ENCODE measurements at regions not wholly inside any gene's neighbourhood (a gene's known extent, or its start where the extent isn't known, plus 50 kb on each side); places are given as distances from the start of the nearest gene placed in this dataset.

- Histone ChIP-seq H3K27ac (no peak overlapping the region), H3K4me1 (no peaks in the 10 kb centered on the region), H3K9me3 (no peaks in the 10 kb centered on the region), H3K36me3 (no peaks in the 10 kb centered on the region), H3K4me3 (no peak overlapping the region), H3K27me3 (no peaks in the 10 kb centered on the region)
- TF ChIP-seq POLR2A (IDR thresholded peaks at IDR 0.05): no peak
- TF ChIP-seq, protein P1, sequence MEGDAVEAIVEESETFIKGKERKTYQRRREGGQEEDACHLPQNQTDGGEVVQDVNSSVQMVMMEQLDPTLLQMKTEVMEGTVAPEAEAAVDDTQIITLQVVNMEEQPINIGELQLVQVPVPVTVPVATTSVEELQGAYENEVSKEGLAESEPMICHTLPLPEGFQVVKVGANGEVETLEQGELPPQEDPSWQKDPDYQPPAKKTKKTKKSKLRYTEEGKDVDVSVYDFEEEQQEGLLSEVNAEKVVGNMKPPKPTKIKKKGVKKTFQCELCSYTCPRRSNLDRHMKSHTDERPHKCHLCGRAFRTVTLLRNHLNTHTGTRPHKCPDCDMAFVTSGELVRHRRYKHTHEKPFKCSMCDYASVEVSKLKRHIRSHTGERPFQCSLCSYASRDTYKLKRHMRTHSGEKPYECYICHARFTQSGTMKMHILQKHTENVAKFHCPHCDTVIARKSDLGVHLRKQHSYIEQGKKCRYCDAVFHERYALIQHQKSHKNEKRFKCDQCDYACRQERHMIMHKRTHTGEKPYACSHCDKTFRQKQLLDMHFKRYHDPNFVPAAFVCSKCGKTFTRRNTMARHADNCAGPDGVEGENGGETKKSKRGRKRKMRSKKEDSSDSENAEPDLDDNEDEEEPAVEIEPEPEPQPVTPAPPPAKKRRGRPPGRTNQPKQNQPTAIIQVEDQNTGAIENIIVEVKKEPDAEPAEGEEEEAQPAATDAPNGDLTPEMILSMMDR (IDR thresholded peaks at IDR 0.05): no peak
- no peak for DNase-seq
Observed at GRCh38 chr1:57770236-57770635, 346.4 kb upstream of the DAB1 start.

DNA sequence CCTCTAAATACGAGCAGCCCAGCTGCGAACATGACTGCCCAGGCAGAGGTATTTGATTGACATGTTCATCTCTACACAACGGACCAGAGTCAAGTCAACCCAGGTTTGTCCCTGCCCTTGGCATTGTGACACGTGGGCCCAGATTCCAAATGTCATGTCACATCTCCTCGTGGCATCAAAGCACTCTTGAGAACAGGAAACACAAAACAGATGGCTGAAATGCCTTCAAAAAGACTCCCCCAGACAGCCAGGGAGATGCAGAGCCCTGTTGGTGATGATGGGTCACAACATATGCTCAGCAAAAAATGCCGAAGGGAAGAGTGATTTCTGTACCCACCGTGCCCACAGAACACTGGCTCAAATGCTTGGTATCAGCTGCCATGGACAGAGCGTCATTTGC is 337.8 kb upstream of the DAB1 start:
- DNase-seq: no peak
- H3K4me3 ChIP-seq: no peak overlapping the region
- H3K9me3 ChIP-seq: no peaks in the 10 kb centered on the region
- TF ChIP-seq, protein P1 (IDR thresholded peaks at IDR 0.05): no peak
- no peak for TF ChIP-seq POLR2A (IDR thresholded peaks at IDR 0.05)
- no peaks in the 10 kb centered on the region for H3K4me1 ChIP-seq
- no peak overlapping the region for H3K27ac ChIP-seq
- no peaks in the 10 kb centered on the region for H3K27me3 ChIP-seq
- H3K36me3 ChIP-seq: no peaks in the 10 kb centered on the region

GRCh38 chr1:57752843-57753242 is 329.0 kb upstream of the DAB1 start:
- Histone ChIP-seq H3K4me3 (no peak overlapping the region), H3K9me3 (no peaks in the 10 kb centered on the region), H3K27me3 (no peaks in the 10 kb centered on the region), H3K27ac (no peak overlapping the region), H3K36me3 (no peaks in the 10 kb centered on the region), H3K4me1 (no peaks in the 10 kb centered on the region)
- DNase-seq: no peak
- TF ChIP-seq POLR2A (IDR thresholded peaks at IDR 0.05): no peak
- TF ChIP-seq, protein P1 (IDR thresholded peaks at IDR 0.05): no peak

DNA sequence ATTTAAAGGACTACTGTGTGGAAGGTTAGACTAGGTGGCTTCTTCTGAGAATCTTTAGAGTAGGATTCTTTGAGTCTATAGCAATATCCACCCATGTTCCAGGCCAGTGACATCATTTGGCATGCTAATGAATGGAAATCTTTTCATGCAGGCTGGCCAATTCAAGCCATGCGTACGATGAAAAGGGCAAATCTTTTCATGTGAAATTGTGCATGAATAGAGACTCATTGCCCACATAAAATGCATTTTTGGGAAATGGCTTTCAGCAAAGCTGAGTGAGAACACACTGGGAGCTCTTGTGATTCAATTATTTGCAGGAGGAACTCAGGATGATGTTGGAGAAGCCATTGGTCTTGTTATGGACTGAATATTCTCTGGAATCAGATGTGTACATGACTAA is 324.9 kb upstream of the DAB1 start:
- DNase-seq: no peak
- H3K27ac ChIP-seq: no peak overlapping the region
- no peaks in the 10 kb centered on the region for H3K36me3 ChIP-seq
- H3K4me1 ChIP-seq: no peaks in the 10 kb centered on the region
- no peaks in the 10 kb centered on the region for H3K27me3 ChIP-seq
- no peaks in the 10 kb centered on the region for H3K9me3 ChIP-seq
- no peak for TF ChIP-seq POLR2A (IDR thresholded peaks at IDR 0.05)
- TF ChIP-seq, protein P1 (IDR thresholded peaks at IDR 0.05): no peak
- no peak overlapping the region for H3K4me3 ChIP-seq

DNA sequence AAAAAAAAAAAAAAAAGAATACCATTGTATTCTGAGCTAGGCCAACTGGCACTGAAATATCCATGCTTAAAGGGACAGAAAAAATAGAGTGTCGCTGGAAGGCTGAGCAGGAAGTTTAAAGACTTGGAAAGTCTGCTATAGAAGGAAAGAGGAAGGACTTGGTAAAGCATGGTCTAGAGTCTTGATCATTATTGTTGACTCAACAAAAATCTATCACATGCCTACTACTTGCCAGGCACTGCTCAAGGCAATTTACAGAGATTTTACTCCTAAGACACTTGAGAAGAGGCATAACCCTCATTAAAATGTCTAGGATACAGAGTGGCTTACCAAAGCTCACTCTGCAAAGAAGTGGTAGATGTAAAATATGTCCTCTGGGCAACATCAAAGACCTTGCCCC is 324.0 kb upstream of the DAB1 start:
- no peaks in the 10 kb centered on the region for H3K4me1 ChIP-seq
- TF ChIP-seq, protein P1 (IDR thresholded peaks at IDR 0.05): no peak
- no peak for TF ChIP-seq POLR2A (IDR thresholded peaks at IDR 0.05)
- H3K9me3 ChIP-seq: no peaks in the 10 kb centered on the region
- H3K4me3 ChIP-seq: no peak overlapping the region
- no peak for DNase-seq
- H3K36me3 ChIP-seq: no peaks in the 10 kb centered on the region
- no peaks in the 10 kb centered on the region for H3K27me3 ChIP-seq
- H3K27ac ChIP-seq: no peak overlapping the region

DNA sequence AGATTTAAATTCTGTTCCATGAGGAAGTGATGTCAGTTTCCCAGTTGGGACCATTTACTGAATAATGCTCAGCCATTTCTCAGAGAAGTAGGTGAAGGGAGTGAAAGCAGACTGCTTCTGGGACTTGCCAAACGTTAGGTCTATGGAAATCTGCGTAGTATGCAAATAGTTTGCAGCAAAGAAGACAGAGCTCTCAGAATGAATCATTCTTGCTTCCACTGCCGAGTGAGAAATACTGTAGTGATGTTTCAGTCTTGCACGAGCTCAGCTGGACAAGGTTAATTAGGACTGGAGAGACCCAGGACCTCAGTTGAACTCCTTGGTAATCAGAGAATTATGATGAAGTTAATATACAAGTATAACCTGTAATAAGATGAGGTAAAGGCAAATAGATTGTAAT is 317.7 kb upstream of the DAB1 start:
- TF ChIP-seq, protein P1 (IDR thresholded peaks at IDR 0.05): no peak
- Histone ChIP-seq H3K27ac (no peak overlapping the region), H3K27me3 (no peaks in the 10 kb centered on the region), H3K4me3 (no peak overlapping the region), H3K9me3 (no peaks in the 10 kb centered on the region), H3K36me3 (no peaks in the 10 kb centered on the region), H3K4me1 (no peaks in the 10 kb centered on the region)
- no peak for DNase-seq

All from Peyer's patch (tissue), 4 donors.